Endothelial cell of umbilical vein (primary cell): ENCODE measurements at regions not wholly inside any gene's neighbourhood (a gene's known extent, or its start where the extent isn't known, plus 50 kb on each side); places are given as distances from the start of the nearest gene placed in this dataset.

Experiments used
- BruUV-seq: library from RNA; stranded (reverse); fragments of 400-500 nt; replicated peaks from 2 replicates; lab custom pipeline; 2021; lab: Mats Ljungman, UMichigan
- CTCF ChIA-PET: fragments of 300-600, 350-600 bp; sonication (Branson Sonifier 250); formaldehyde crosslinking; loops from one replicate; lab custom pipeline; 2021; ENCODE audit warnings: antibody characterized with exemption, inconsistent platforms; lab: Charles Lee
- POLR2A ChIA-PET: fragments of 300-600, 350-600 bp; sonication (Branson Sonifier 250); formaldehyde crosslinking; loops from one replicate; lab custom pipeline; 2021; ENCODE audit warnings: antibody characterized with exemption, inconsistent platforms; lab: Charles Lee
- DNase-seq: peaks from one replicate; pipeline ENCODE4 v3.0.0-alpha.2; 2011; ENCODE audit warnings: low read depth, low spot score
- FAIRE-seq: peaks from 2 replicates; lab custom pipeline; 2011; peaks lifted over from hg19 to GRCh38; lab: Jason Lieb, UNC
- H2AFZ ChIP-seq: 2 replicates; pipeline ENCODE4 v1.6.0; 2012; ENCODE audit warnings: low read depth, low read length, control low read depth, inconsistent platforms
- H3K27ac ChIP-seq: 2 replicates; pipeline ENCODE4 v1.5.1; 2011; ENCODE audit warnings: low read depth, mild to moderate bottlenecking, control low read depth, low read length, moderate library complexity; ENCODE audit not compliant: insufficient read depth
- H3K27me3 ChIP-seq, 2 experiments: 2 replicates each; pipeline versions ENCODE4 v1.6.0 to v1.6.1; 2011; ENCODE audit warnings: low read length in 2 of 2, mixed read lengths in 1 of 2; ENCODE audit not compliant: control insufficient read depth in 2 of 2, insufficient read depth in 2 of 2
- H3K36me3 ChIP-seq, 2 experiments: 2 replicates in 1 of 2; 3 replicates in 1 of 2; pipeline ENCODE4 v1.5.1; 2011; ENCODE audit warnings: low read length in 2 of 2, mild to moderate bottlenecking in 1 of 2, moderate library complexity in 1 of 2; ENCODE audit not compliant: control insufficient read depth in 2 of 2, insufficient read depth in 2 of 2; ENCODE audit errors: extremely low read depth in 1 of 2
- H3K4me1 ChIP-seq: 3 replicates; pipeline ENCODE4 v1.5.1; 2011; ENCODE audit warnings: mild to moderate bottlenecking, low read length; ENCODE audit not compliant: control insufficient read depth, insufficient read depth; ENCODE audit errors: extremely low read depth
- H3K4me2 ChIP-seq: 2 replicates; pipeline ENCODE4 v1.6.1; 2011; ENCODE audit warnings: low read length, control low read depth, mixed read lengths; ENCODE audit not compliant: insufficient read depth
- H3K4me3 ChIP-seq, 3 experiments: fragments of 200-600 bp in 1 of 3; sonication (generic), shearing (Covaris generic) in 1 of 3; replicated peaks in 1 of 3; 2 replicates each; pipeline ENCODE4 v1.5.1; 2011 to 2016; ENCODE audit warnings: control low read depth in 3 of 3, low read length in 3 of 3, mild to moderate bottlenecking in 2 of 3, inconsistent platforms in 1 of 3, low read depth in 1 of 3, moderate library complexity in 1 of 3; ENCODE audit not compliant: insufficient read depth in 1 of 3
- H3K79me2 ChIP-seq: 2 replicates; pipeline ENCODE4 v1.6.0; 2012; ENCODE audit warnings: low read length, inconsistent platforms; ENCODE audit not compliant: control insufficient read depth, insufficient read depth
- H3K9ac ChIP-seq: replicated peaks from 2 replicates; pipeline ENCODE3; 2011; ENCODE audit warnings: low read length, control low read depth; ENCODE audit not compliant: insufficient read depth; ENCODE audit errors: extremely low read depth
- H3K9me1 ChIP-seq: replicated peaks from 3 replicates; pipeline ENCODE4 v1.6.0; 2011; ENCODE audit warnings: mild to moderate bottlenecking, low read length; ENCODE audit not compliant: control insufficient read depth, insufficient read depth; ENCODE audit errors: extremely low read depth
- H3K9me3 ChIP-seq: replicated peaks from 2 replicates; pipeline ENCODE4 v1.5.1; 2012; ENCODE audit warnings: low read length, inconsistent platforms; ENCODE audit not compliant: control insufficient read depth, insufficient read depth
- H4K20me1 ChIP-seq: replicated peaks from 2 replicates; pipeline ENCODE3; 2011; ENCODE audit warnings: mild to moderate bottlenecking, low read length; ENCODE audit not compliant: control insufficient read depth, insufficient read depth; ENCODE audit errors: extremely low read depth
- EZH2 ChIP-seq: IDR thresholded peaks from 2 replicates; pipeline ENCODE4 v1.6.1; 2012; ENCODE audit warnings: borderline replicate concordance, low read depth, mild to moderate bottlenecking, moderate library complexity, low read length, inconsistent platforms; ENCODE audit not compliant: severe bottlenecking
- FOS ChIP-seq: IDR thresholded peaks from 2 replicates; pipeline ENCODE4 v1.6.1; 2011; ENCODE audit warnings: mild to moderate bottlenecking, low read length, moderate library complexity, borderline replicate concordance; ENCODE audit not compliant: insufficient read depth
- GATA2 ChIP-seq: IDR thresholded peaks from 2 replicates; pipeline ENCODE4 v1.7.0; 2011; ENCODE audit warnings: low read depth, mild to moderate bottlenecking, moderate library complexity, mixed read lengths, low read length; ENCODE audit not compliant: insufficient read length, insufficient read depth
- JUN ChIP-seq: IDR thresholded peaks from 2 replicates; pipeline ENCODE4 v1.6.1; 2011; ENCODE audit warnings: borderline replicate concordance, low read depth; ENCODE audit not compliant: insufficient read length, insufficient read depth
- MAX ChIP-seq: IDR thresholded peaks from 2 replicates; pipeline ENCODE4 v1.6.1; 2011; ENCODE audit not compliant: insufficient read depth, insufficient read length
- MYC ChIP-seq: IDR thresholded peaks from one replicate; pipeline ENCODE4 v1.6.1; 2011; ENCODE audit warnings: mild to moderate bottlenecking, low read depth, low read length
- POLR2A ChIP-seq: IDR thresholded peaks from 2 replicates; pipeline ENCODE4 v1.6.1; 2012; ENCODE audit warnings: low read depth, mild to moderate bottlenecking, control low read depth, low read length
- POLR2AphosphoS5 ChIP-seq: IDR thresholded peaks from 2 replicates; pipeline ENCODE4 v1.6.1; 2012; ENCODE audit warnings: low read depth, mild to moderate bottlenecking, control low read depth, low read length, moderate library complexity; ENCODE audit not compliant: insufficient read depth
- dilution Hi-C: fragments of 300-500 bp; cut with MboI; formaldehyde crosslinking; loops from one replicate; pipeline ENCODE4 v1.15.0; 2019; ENCODE audit warnings: low sequenced_read_pairs; ENCODE audit not compliant: extremely low pct_ligation_motif_present
- intact Hi-C: fragments of 100-400 bp; cut with micrococcal nuclease; formaldehyde crosslinking; loops from one replicate; pipeline ENCODE4 v1.10.0; 2022
- TF ChIP-seq, protein P1 (sequence below), 2 donors: IDR thresholded peaks; 1 replicate in 1 of 2; 2 replicates in 1 of 2; pipeline ENCODE4 v1.5.1; 2011; ENCODE audit warnings: low read length in 2 of 2, mild to moderate bottlenecking in 2 of 2, moderate library complexity in 2 of 2, control low read depth in 1 of 2, inconsistent platforms in 1 of 2, low read depth in 1 of 2; ENCODE audit not compliant: insufficient read depth in 1 of 2; ENCODE audit errors: extremely low read depth in 1 of 2

- H3K27ac ChIP-seq, result no peak overlapping the region
- dilution Hi-C loops, result no loop called here
- BruUV-seq, result no TSS peak
Observed at GRCh38 chr15:69926006-69926405, 171.7 kb downstream of the TLE3 start.

More at GRCh38 chr15:69926006-69926405, 171.7 kb downstream of the TLE3 start:
- CTCF ChIA-PET, result no interaction called here
- intact Hi-C loops, result no loop called here
- Histone ChIP-seq H3K4me3 (no peak overlapping the region), H3K79me2 (no peaks in the 10 kb centered on the region), H3K9me1 (no peaks in the 10 kb centered on the region), H3K9ac (no peak overlapping the region), H3K36me3 (no peaks in the 10 kb centered on the region), H3K27me3 (no peaks in the 10 kb centered on the region), H4K20me1 (no peaks in the 10 kb centered on the region), H3K4me2 (no peak overlapping the region), H3K9me3 (peaks cover 2% of the 10 kb centered on the region), H2AFZ (no peak overlapping the region), H3K4me1 (no peaks in the 10 kb centered on the region)
- no peak for DNase-seq
- TF ChIP-seq GATA2 (no peak), POLR2A (no peak), POLR2AphosphoS5 (no peak), MYC (no peak), EZH2 (no peak), MAX (no peak), FOS (no peak), JUN (no peak)
- TF ChIP-seq, protein P1, sequence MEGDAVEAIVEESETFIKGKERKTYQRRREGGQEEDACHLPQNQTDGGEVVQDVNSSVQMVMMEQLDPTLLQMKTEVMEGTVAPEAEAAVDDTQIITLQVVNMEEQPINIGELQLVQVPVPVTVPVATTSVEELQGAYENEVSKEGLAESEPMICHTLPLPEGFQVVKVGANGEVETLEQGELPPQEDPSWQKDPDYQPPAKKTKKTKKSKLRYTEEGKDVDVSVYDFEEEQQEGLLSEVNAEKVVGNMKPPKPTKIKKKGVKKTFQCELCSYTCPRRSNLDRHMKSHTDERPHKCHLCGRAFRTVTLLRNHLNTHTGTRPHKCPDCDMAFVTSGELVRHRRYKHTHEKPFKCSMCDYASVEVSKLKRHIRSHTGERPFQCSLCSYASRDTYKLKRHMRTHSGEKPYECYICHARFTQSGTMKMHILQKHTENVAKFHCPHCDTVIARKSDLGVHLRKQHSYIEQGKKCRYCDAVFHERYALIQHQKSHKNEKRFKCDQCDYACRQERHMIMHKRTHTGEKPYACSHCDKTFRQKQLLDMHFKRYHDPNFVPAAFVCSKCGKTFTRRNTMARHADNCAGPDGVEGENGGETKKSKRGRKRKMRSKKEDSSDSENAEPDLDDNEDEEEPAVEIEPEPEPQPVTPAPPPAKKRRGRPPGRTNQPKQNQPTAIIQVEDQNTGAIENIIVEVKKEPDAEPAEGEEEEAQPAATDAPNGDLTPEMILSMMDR (IDR thresholded peaks at IDR 0.05; ENCODE audit: extremely low read depth in 1 of 2, insufficient read depth in 1 of 2, low read depth in 1 of 2, low read length in 2 of 2), result no peak
- POLR2A ChIA-PET, result no interaction called here
- no peak for FAIRE-seq
